ENCODE measurements at regions not wholly inside any gene's neighbourhood (a gene's known extent, or its start where the extent isn't known, plus 50 kb on each side); places are given as distances from the start of the nearest gene placed in this dataset.
"Not testable (repeated sequence)": the region's sequence is repeated elsewhere in the genome, so short reads cannot be mapped to it uniquely, and the experiment has no call there.

DNA sequence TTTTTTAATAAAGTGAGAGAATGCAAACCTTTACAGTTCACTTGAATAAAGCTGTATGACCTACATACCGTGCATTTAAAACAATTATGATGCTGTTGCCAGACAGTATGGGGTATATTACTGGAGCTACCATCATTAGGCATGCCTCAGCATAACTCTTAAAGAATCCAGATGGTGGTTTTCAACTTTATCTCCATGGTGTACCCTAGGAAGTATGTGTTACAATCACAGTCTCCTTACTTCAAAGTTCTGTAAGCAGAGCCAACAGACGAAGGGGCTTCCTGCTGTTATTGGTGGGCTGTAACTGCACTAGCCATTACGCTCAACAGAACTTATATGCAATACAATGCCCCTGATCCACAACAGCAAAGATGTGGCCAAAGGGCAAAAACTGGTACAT, 803.3 kb downstream of the DTWD2 start:
- DNase-seq (ENCODE audit: low read depth) = no peak

- DNase-seq (ENCODE audit: low read depth) = no peak
These were observed 812.2 kb downstream of the DTWD2 start for GRCh38 chr5:118176146-118176545.

- DNase-seq (ENCODE audit: low read depth) = no peak
These were observed 813.7 kb downstream of the DTWD2 start for GRCh38 chr5:118174671-118175070.

DNA sequence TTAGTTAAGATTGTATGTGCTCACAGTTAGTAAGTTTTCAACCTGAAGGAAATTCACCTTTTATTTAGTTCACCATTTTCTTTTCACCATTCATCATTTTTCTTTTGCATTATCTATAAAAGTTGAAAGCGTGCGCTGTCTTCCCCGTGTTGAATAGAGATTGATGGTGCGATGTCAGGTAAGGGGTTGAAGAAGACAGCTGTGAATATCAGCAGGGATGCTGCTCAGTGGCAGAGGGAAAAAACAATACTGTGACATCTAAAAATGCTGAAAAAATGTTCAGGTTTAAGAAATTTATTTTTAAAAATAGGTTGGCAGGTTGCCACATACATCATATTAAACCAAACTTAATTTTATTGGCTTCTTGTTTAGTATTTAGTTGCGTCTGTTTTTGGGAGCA, 815.0 kb downstream of the DTWD2 start:
- no peak for DNase-seq (ENCODE audit: low read depth)

DNA sequence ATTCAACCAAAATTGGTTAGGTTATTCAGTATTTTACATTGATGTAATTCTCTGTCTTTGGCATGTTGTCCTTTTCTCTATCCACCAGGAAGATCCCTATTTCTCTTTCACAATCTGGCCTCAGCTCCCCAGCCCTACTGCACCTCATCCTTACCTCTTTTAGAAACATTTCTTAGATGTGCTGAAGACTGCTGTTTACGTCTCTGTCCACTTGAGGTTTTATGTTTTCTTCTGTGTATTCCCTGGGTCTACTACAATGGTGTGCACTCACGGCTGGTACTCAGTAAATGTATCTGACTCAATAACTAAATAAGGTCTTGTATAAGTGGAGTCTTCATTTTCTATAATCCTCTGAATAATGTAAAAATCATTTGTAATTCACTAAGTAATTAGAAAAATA, 822.7 kb downstream of the DTWD2 start:
- no peak for DNase-seq (ENCODE audit: low read depth)

DNA sequence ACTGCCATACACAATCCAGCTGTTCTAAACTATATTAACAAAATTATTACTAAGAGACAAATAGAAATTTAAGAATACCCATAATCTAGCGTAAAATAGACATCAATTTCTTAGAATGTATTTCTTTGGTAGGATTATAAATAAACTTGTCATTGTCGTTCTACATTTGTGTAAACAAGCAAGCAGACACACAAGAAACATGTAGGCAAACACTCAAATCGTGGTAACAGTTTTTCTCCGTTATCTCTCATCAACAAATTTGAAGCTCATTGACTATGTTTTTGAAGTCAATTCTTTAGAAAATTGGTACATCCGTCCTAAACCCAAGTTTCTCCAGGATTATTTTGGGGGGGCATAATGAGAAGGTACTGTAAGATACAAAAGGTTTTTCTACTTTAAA, 832.2 kb downstream of the DTWD2 start:
- no peak for DNase-seq (ENCODE audit: low read depth)

DNA sequence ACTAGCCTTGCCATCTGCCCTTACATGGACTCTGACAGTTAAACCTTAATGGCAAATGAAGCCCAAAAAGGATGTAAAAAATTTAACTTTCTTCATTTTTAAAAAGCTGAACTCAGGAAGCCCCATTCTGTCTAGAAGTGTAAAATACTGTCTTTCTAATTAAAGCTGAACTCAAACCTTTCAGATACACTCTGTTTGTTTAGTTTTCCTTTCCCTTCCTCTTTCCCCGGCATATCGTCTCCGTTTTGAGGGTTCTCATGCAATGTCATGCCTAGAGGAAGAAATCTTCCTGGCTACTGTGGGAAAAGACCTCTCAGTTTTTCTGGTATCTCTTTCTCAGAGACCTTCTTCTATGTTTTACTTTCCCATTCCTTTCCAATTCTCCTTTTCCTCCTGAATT, 841.5 kb downstream of the DTWD2 start:
- no peak for DNase-seq (ENCODE audit: low read depth)

DNA sequence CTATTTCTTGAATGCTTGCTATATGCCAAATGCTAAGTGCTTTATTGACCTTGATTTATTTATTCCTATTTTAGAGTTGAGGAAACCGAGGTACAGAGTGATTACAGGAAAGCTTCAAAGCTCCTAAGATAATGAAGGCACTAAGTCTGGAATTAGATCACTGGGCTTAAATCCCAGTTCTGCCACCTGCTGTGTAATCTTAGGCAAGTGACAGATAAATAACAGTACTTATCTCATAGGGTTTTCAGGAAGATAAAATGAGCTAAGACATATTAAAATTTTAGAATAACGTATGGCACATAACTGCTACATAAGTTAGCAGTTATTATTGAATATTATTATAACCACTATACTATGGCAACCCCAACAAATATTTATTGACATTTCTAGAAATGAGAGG, 843.8 kb downstream of the DTWD2 start:
- no peak for DNase-seq (ENCODE audit: low read depth)

- DNase-seq (ENCODE audit: low read depth) = no peak
These were observed 849.0 kb downstream of the DTWD2 start for GRCh38 chr5:118139361-118139760.

DNA sequence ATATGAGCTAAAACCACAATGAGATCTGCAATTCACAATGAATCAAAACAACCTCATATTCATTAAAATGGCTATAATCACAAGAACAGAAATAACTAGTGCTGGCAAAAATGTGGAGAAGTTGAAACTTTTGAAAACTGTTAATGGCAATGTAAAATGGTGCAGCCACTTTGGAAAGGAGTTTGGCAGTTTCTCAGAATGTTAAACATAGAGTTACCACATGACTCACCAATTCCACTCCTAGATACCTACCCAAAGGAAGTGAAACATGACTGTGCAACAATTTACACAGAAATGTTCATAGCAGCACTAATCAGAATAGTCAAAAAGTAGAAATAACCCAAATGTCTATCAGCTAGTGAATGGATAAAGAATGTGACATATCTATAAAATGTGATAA, 862.2 kb downstream of the DTWD2 start:
- no peak for DNase-seq (ENCODE audit: low read depth)

- DNase-seq (ENCODE audit: low read depth) = no peak
These were observed 862.7 kb downstream of the DTWD2 start for GRCh38 chr5:118125687-118126086.

GRCh38 chr5:118121258-118121657, 867.1 kb downstream of the DTWD2 start:
- DNase-seq (ENCODE audit: low read depth) = no peak

GRCh38 chr5:118115791-118116190, 872.6 kb downstream of the DTWD2 start:
- no peak for DNase-seq (ENCODE audit: low read depth)

- DNase-seq (ENCODE audit: low read depth) = no peak
These were observed 876.4 kb downstream of the DTWD2 start for GRCh38 chr5:118111956-118112355.

DNA sequence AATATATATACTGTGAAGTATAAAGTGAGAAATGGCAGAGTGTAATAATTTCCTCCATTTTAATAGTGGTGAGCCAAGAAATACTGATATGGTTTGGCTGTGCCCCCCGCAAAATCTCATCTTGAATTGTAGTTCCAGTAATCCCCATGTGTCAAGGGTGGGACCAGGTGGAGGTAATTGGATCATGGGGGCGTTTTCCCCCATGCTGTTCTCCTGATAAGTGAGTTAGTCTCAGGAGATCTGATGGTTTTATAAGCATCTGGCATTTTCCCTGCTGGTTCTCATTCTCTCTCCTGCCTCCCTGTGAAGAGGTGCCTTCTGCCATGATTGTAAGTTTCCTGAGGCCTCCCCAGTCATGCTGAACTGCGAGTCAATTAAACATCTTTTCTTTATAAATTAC, 881.1 kb downstream of the DTWD2 start:
- DNase-seq (ENCODE audit: low read depth) = not testable (repeated sequence)

DNA sequence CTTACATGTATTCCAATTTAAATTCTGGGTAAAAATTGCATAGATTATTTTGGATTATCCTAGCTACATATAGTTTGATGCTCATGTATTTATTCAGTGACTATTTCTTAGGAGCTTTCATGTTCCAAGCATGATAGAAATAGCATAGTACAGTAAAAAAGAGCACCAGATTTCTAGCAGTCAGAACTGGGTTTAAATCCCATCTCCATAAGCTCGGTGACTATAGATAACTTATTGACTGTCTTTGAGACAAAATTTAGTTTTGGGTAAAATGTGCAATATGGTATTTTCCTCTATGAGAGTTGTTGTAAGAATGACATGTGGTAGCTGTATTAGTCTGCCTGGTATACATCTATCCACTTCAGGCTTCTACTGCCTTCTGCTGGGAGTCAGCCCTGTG, 889.6 kb downstream of the DTWD2 start:
- no peak for DNase-seq (ENCODE audit: low read depth)

GRCh38 chr5:118095115-118095514, 893.2 kb downstream of the DTWD2 start:
- DNase-seq (ENCODE audit: low read depth) = no peak

- no peak for DNase-seq (ENCODE audit: low read depth)
These were observed 899.9 kb downstream of the DTWD2 start for GRCh38 chr5:118088448-118088847.

GRCh38 chr5:118076490-118076889, 911.9 kb downstream of the DTWD2 start:
- no peak for DNase-seq (ENCODE audit: low read depth)

DNA sequence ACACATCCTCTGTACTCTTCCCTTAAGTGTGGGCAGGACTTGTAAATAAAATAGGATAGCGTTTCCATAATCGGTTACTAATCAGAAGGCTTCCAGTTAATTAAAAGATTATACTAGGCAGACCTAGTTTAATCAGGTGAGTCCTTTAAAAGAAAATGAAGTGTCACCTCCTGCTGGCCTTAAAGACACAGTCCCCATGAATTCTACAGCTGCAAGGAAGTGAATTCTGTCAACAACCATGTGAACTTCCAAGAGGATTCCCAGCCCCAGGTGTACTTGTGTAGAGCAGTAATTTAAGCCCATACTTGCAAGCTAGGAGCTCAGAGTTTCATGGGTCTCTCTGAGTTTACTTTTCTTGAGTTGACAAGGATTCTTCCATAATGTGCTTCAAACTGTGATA, 918.3 kb downstream of the DTWD2 start:
- DNase-seq (ENCODE audit: low read depth) = no peak

DNA sequence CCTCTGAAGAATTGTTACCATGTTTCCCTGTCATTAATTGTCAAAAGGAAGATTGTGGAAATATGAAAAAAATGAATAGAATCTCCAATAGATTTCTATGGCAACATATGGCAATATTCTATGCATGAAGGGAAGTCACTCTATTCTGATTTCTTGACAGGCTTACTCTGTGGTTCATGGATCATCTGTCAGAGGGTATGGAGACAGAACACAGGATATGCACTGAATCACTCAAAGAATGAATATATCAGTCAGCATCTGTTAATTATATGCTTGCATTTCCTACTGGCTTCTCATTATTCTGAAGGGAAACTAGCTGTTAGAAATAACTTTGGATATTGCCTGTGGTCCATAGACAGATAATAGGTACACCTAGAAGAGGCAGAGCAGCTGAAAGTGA, 918.9 kb downstream of the DTWD2 start:
- no peak for DNase-seq (ENCODE audit: low read depth)

- DNase-seq (ENCODE audit: low read depth) = no peak
These were observed 919.5 kb downstream of the DTWD2 start for GRCh38 chr5:118068886-118069285.

- not testable (repeated sequence) for DNase-seq (ENCODE audit: low read depth)
These were observed 924.5 kb downstream of the DTWD2 start for GRCh38 chr5:118063836-118064235.

DNA sequence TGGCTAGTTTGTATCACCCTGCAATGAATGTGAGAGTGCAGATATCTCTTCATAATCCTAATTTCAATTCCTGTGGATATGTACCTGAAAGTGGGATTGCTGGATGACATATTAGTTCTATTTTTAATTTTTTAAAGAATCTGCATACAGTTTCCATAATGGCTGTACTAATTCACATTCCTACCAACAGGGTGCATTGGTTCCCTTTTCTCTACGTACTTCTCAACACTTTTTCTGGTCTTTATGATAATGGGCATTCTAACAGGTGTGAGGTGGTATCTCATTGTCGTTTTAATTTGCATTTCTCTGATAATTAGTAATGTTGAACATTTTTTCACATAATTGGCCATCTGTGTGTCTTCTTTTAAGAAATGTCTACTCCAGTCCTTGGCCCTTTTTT, 927.5 kb downstream of the DTWD2 start:
- DNase-seq (ENCODE audit: low read depth) = no peak

- no peak for DNase-seq (ENCODE audit: low read depth)
These were observed 935.8 kb downstream of the DTWD2 start for GRCh38 chr5:118052503-118052902.

All from stimulated activated CD8-positive, alpha-beta memory T cell treated with anti-CD3 and anti-CD28 coated beads, Interleukin-15, amount 100 ng/mL, for 1 hour (primary cell).